ENCODE measurements at regions not wholly inside any gene's neighbourhood (a gene's known extent, or its start where the extent isn't known, plus 50 kb on each side); places are given as distances from the start of the nearest gene placed in this dataset.

DNA sequence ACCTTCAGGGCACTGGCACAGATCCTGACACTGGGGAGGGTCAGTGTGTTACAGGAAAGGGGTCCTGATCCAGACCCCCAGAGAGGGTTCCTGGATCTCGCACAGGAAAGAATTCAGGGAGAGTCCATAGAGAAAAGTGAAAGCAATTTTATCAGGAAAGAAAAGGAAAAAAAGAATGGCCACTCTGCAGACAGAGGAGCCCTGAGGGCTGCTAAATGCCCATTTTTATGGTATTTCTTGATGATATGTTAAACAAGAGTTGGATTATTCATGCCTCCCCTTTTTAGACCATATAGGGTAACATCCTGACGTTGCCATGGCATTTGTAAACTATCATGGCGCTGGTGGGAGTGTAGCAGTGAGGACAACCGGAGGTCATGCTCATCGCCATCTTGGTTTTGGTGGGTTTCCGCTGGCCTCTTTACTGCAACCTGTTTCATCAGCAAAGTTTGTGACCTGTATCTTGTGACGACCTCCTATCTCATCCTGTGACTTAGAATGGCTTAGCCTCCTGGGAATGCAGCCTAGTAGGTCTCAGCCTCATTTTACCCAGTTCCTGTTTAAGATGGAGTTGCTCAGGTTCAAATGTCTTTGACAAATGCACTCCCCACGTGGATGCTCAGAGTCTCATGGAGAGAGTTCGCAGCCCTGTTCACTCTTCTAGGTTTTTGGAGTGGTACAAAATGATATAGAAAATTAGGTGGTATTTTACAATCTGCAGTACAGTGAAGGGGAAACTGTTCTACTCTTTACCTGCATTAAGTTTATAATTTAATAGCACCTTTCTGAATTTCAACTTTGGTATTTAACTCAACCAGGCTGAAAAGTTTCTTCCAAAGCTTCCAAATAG lies 1363.7 kb upstream of the TMEM132C start:
- TF ChIP-seq, protein P1, sequence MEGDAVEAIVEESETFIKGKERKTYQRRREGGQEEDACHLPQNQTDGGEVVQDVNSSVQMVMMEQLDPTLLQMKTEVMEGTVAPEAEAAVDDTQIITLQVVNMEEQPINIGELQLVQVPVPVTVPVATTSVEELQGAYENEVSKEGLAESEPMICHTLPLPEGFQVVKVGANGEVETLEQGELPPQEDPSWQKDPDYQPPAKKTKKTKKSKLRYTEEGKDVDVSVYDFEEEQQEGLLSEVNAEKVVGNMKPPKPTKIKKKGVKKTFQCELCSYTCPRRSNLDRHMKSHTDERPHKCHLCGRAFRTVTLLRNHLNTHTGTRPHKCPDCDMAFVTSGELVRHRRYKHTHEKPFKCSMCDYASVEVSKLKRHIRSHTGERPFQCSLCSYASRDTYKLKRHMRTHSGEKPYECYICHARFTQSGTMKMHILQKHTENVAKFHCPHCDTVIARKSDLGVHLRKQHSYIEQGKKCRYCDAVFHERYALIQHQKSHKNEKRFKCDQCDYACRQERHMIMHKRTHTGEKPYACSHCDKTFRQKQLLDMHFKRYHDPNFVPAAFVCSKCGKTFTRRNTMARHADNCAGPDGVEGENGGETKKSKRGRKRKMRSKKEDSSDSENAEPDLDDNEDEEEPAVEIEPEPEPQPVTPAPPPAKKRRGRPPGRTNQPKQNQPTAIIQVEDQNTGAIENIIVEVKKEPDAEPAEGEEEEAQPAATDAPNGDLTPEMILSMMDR (IDR thresholded peaks at IDR 0.05; ENCODE audit: unreplicated experiment) = no peak
- no TSS peak for BruUV-seq (replicated peaks)
- ChIA-PET POLR2A (interaction anchor here (0.7 kb wide), 1 partner anchor 878 kb away, joined by 5 read pairs; no protein-coding TSS in a partner anchor), CTCF (interaction anchor here (0.7 kb wide), 1 partner anchor 390 kb away, joined by 4 read pairs; no protein-coding TSS in a partner anchor)
- no peak for DNase-seq (ENCODE audit: unreplicated experiment)
- intact Hi-C loops (cut with micrococcal nuclease) = no loop called here
- H3K36me3 Mint-ChIP-seq (ENCODE audit: insufficient read depth, unreplicated experiment) = no peaks in the 10 kb centered on the region
- H3K4me1 Mint-ChIP-seq (ENCODE audit: insufficient read depth, unreplicated experiment) = no peaks in the 10 kb centered on the region
- H3K27ac Mint-ChIP-seq (ENCODE audit: low read depth, unreplicated experiment) = no peak overlapping the region
- peaks cover 9% of the 10 kb centered on the region for H3K27me3 Mint-ChIP-seq (ENCODE audit: insufficient read depth, unreplicated experiment)
- H3K9me3 Mint-ChIP-seq (ENCODE audit: unreplicated experiment) = no peaks in the 10 kb centered on the region
- H3K4me3 Mint-ChIP-seq (ENCODE audit: unreplicated experiment) = no peak overlapping the region

DNA sequence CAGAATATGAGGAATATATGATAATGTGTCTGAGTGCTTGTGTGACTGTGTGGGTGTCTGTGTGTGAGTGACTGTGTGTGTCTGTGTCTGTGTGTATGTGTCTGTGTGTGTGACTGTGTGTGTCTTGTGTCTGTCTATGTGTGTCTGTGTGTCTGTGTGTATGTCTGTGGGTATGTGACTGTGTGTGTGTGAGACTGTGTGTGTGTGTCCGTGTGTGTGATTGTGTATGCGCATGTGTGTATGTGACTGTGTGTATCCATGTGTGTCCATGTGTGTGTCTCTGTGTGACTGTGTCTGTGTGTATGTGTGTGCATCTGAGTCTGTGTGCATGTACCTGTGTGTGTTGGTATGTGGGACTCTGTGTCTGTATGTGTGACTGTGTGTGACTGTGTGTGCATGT lies 1361.2 kb upstream of the TMEM132C start:
- CTCF ChIA-PET = no interaction called here
- intact Hi-C loops (cut with micrococcal nuclease) = no loop called here
- Mint-ChIP-seq H3K9me3 (ENCODE audit: unreplicated experiment) (no peaks in the 10 kb centered on the region), H3K4me1 (ENCODE audit: insufficient read depth, unreplicated experiment) (no peaks in the 10 kb centered on the region), H3K4me3 (ENCODE audit: unreplicated experiment) (no peak overlapping the region), H3K27me3 (ENCODE audit: insufficient read depth, unreplicated experiment) (no peaks in the 10 kb centered on the region), H3K36me3 (ENCODE audit: insufficient read depth, unreplicated experiment) (no peaks in the 10 kb centered on the region), H3K27ac (ENCODE audit: low read depth, unreplicated experiment) (no peak overlapping the region)
- TF ChIP-seq, protein P1 (IDR thresholded peaks at IDR 0.05; ENCODE audit: unreplicated experiment) = no peak
- POLR2A ChIA-PET = no interaction called here
- DNase-seq (ENCODE audit: unreplicated experiment) = no peak
- no TSS peak for BruUV-seq (replicated peaks)

DNA sequence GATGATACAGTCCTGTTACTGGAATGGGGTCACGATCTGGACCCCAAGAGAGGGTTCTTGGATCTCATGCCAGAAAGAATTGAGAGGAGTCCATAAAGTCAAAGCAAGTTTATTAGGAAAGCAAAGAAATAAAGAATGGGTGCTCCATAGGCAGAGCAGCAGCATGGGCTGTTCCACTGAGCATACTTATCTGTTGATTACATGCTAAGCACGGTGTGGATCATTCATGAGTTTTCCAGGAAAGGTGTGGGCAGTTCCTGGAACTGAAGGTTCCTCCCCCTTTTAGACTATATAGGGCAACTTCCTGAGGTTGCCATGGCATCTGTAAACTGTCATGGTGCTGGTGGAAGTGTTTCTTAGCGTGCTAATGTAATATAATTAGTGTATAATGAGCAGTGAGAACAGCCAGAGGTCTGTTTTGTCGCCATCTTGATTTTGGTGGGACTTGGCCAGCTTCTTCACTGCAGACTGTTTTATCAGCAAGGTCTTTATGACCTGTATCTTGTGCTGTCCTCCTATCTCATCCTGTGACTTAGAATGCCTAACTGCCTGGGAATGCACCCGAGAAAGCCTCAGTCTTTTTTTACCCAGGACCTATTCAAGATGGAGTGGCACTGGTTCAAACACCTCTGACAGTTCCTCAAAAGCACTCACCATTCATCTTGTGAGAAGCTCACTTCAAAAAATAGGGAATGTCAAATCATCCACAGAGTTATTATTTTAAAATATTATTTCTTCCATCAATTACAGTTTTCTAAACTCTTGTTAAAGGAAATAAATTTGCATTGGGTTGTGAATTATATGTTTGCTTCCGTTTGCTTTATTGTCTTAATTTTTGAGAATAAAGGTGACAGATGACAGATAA lies 1358.8 kb upstream of the TMEM132C start:
- DNase-seq (ENCODE audit: unreplicated experiment) = no peak
- Mint-ChIP-seq H3K27me3 (ENCODE audit: insufficient read depth, unreplicated experiment) (no peaks in the 10 kb centered on the region), H3K36me3 (ENCODE audit: insufficient read depth, unreplicated experiment) (no peaks in the 10 kb centered on the region), H3K4me3 (ENCODE audit: unreplicated experiment) (no peak overlapping the region), H3K9me3 (ENCODE audit: unreplicated experiment) (no peaks in the 10 kb centered on the region), H3K27ac (ENCODE audit: low read depth, unreplicated experiment) (no peak overlapping the region), H3K4me1 (ENCODE audit: insufficient read depth, unreplicated experiment) (no peaks in the 10 kb centered on the region)
- ChIA-PET CTCF (no interaction called here), POLR2A (no interaction called here)
- intact Hi-C loops (cut with micrococcal nuclease) = no loop called here
- no TSS peak for BruUV-seq (replicated peaks)
- TF ChIP-seq, protein P1 (IDR thresholded peaks at IDR 0.05; ENCODE audit: unreplicated experiment) = no peak

DNA sequence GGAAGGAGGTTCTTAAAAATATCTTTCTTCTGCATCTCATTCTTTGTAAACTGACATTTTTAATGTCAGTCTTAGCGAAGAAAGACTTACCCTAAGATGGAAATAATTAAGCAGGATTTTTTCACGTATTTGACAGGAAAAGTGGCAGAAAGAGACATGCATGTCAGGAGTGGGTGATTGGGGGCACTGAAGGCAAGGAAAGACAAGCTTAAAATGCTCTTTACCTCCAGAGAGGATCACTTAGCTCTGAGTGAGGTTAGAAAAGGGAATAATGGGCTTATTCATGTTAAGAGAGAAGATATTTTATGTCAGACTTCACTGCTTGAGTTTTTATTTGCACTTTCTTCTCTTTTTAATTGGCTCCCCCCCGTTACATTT lies 1358.2 kb upstream of the TMEM132C start:
- intact Hi-C loops (cut with micrococcal nuclease) = no loop called here
- Mint-ChIP-seq H3K4me1 (ENCODE audit: insufficient read depth, unreplicated experiment) (no peaks in the 10 kb centered on the region), H3K27ac (ENCODE audit: low read depth, unreplicated experiment) (no peak overlapping the region), H3K4me3 (ENCODE audit: unreplicated experiment) (no peak overlapping the region), H3K9me3 (ENCODE audit: unreplicated experiment) (no peaks in the 10 kb centered on the region), H3K27me3 (ENCODE audit: insufficient read depth, unreplicated experiment) (no peaks in the 10 kb centered on the region), H3K36me3 (ENCODE audit: insufficient read depth, unreplicated experiment) (no peaks in the 10 kb centered on the region)
- no peak for DNase-seq (ENCODE audit: unreplicated experiment)
- no TSS peak for BruUV-seq (replicated peaks)
- TF ChIP-seq, protein P1 (IDR thresholded peaks at IDR 0.05; ENCODE audit: unreplicated experiment) = no peak
- CTCF ChIA-PET = interaction anchor here (1.2 kb wide), 1 partner anchor 200 kb away, joined by 4 read pairs; no protein-coding TSS in a partner anchor
- POLR2A ChIA-PET = no interaction called here
